ENCODE measurements at regions not wholly inside any gene's neighbourhood (a gene's known extent, or its start where the extent isn't known, plus 50 kb on each side); places are given as distances from the start of the nearest gene placed in this dataset.

DNA sequence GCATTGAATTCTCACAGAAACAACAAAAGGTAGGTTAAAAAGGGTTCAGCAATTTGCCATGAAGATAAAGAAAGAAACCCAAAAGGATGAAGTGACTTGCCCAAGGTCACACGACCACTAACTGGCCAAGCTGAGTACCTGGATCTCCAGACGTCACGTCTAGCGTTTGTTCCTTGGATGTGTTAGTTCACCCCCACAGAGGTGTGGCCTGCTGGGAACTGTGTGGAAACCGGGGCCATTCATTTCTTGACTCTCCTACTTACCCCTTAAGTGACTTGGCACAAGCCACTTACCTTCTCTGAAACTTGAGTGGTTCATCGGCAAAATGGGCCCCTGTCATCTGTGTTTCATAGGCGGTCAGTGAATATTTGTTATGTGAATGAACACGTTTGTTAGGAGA, 244.3 kb upstream of the SLCO3A1 start:
- DNase-seq = no peak
- Histone ChIP-seq H3K27me3 (ENCODE audit: control insufficient read depth, insufficient read depth, low read length, poor library complexity, severe bottlenecking) (no peaks in the 10 kb centered on the region), H3K27ac (ENCODE audit: low read depth, low read length) (no peak overlapping the region), H3K4me3 (ENCODE audit: low read length) (no peak overlapping the region), H3K36me3 (ENCODE audit: control insufficient read depth, insufficient read depth, low read length) (no peaks in the 10 kb centered on the region), H3K9ac (ENCODE audit: extremely low read depth, low read length, poor library complexity, severe bottlenecking) (no peak overlapping the region), H3K4me1 (ENCODE audit: control insufficient read depth, insufficient read depth, low read length) (peaks cover 4% of the 10 kb centered on the region), H3K9me3 (ENCODE audit: control insufficient read depth, low read length) (no peaks in the 10 kb centered on the region)
- 80 to 96% methylated on average over 6 to 8 of the region's 8 CpGs for WGBS, 2 experiments (ENCODE audit: insufficient coverage in 1 of 2, insufficient read length in 1 of 2)
- no peak for TF ChIP-seq CTCF (conservative IDR thresholded peaks at IDR 0.05)
- Mint-ChIP-seq H3K4me1 (no peaks in the 10 kb centered on the region), H3K4me3 (no peak overlapping the region), H3K36me3 (ENCODE audit: low read depth) (no peaks in the 10 kb centered on the region), H3K27ac (no peak overlapping the region), H3K27me3 (ENCODE audit: insufficient read depth) (no peaks in the 10 kb centered on the region), H3K9me3 (no peaks in the 10 kb centered on the region)

DNA sequence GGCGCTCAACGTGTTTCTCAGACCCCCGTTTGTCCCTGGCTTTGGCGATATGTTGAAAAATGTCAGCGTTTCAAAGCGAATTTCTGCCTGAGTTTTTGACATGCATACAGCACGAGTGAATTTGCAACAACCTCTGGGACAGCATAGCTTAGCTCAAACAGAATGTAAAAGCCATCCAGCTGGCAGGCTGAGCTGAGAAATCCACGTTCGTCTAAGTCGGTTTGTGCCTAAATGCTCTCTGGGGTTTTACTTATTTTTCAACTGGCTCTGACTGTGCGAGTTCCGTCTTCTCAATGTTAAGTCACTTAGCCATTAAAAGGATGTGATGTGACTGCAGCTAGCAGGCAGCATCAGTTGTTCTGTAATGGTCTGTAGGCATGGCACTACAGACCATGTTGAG, 243.5 kb upstream of the SLCO3A1 start:
- Mint-ChIP-seq H3K9me3 (no peaks in the 10 kb centered on the region), H3K4me1 (no peaks in the 10 kb centered on the region), H3K27ac (no peak overlapping the region), H3K4me3 (no peak overlapping the region), H3K36me3 (ENCODE audit: low read depth) (no peaks in the 10 kb centered on the region), H3K27me3 (ENCODE audit: insufficient read depth) (no peaks in the 10 kb centered on the region)
- 86 to 89% methylated on average over 12 of the region's 12 CpGs for WGBS, 2 experiments (ENCODE audit: insufficient coverage in 1 of 2, insufficient read length in 1 of 2)
- Histone ChIP-seq H3K4me1 (ENCODE audit: control insufficient read depth, insufficient read depth, low read length) (peaks cover 8% of the 10 kb centered on the region), H3K9ac (ENCODE audit: extremely low read depth, low read length, poor library complexity, severe bottlenecking) (no peak overlapping the region), H3K9me3 (ENCODE audit: control insufficient read depth, low read length) (no peaks in the 10 kb centered on the region), H3K27ac (ENCODE audit: low read depth, low read length) (no peak overlapping the region), H3K4me3 (ENCODE audit: low read length) (no peak overlapping the region), H3K27me3 (ENCODE audit: control insufficient read depth, insufficient read depth, low read length, poor library complexity, severe bottlenecking) (no peaks in the 10 kb centered on the region), H3K36me3 (ENCODE audit: control insufficient read depth, insufficient read depth, low read length) (no peaks in the 10 kb centered on the region)
- no peak for TF ChIP-seq CTCF (conservative IDR thresholded peaks at IDR 0.05)
- no peak for DNase-seq

DNA sequence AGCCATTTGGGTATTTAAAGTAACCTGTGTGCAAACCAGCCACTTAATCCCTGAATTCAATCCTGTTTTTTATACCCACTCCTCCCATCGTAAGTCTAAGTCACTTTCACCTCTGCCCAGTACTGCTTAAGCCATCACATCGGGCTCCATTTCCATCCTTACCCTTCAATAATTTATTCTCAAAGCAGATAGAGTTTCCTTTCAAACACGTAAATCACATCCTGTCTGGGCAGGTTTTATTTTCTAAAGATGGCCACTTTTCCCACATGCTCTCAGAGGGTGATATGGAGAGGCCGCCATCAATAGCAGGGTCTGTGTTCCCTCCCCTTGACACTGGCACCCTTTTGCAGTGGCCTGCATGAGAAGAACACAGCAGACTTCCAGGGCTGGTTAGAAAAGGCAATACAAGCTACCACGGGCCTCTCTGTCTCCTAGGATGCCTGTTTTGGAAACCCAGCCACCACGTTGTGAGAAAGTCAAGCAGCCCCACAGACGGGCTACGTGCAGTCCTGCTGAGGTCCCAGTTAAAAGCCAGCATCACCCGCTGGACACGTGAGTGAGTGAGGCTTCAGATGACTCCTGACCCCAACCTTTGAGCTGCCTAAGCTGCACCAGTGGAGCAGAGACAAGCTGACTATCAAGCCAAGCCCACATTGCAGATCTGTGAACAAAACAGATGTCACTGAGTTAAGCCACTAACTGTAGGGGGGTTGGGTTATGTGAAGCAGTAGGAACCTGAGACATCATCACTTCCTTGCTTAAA, 241.8 kb upstream of the SLCO3A1 start:
- peak overlapping the region; percentile 34 for H3K27ac ChIP-seq (ENCODE audit: low read depth, low read length)
- H3K4me1 ChIP-seq (ENCODE audit: control insufficient read depth, insufficient read depth, low read length) = peaks cover 8% of the 10 kb centered on the region
- no peaks in the 10 kb centered on the region for H3K9me3 ChIP-seq (ENCODE audit: control insufficient read depth, low read length)
- no peak overlapping the region for H3K9ac ChIP-seq (ENCODE audit: extremely low read depth, low read length, poor library complexity, severe bottlenecking)
- no peak overlapping the region for H3K4me3 ChIP-seq (ENCODE audit: low read length)
- Mint-ChIP-seq H3K4me1 (no peaks in the 10 kb centered on the region), H3K4me3 (no peak overlapping the region), H3K27me3 (ENCODE audit: insufficient read depth) (no peaks in the 10 kb centered on the region), H3K36me3 (ENCODE audit: low read depth) (no peaks in the 10 kb centered on the region), H3K27ac (no peak overlapping the region), H3K9me3 (peaks cover 4% of the 10 kb centered on the region)
- TF ChIP-seq CTCF (conservative IDR thresholded peaks at IDR 0.05) = no peak
- WGBS, 2 experiments (ENCODE audit: insufficient coverage in 1 of 2, insufficient read length in 1 of 2) = 70 to 80% methylated on average over 8 to 10 of the region's 10 CpGs
- H3K36me3 ChIP-seq (ENCODE audit: control insufficient read depth, insufficient read depth, low read length) = no peaks in the 10 kb centered on the region
- DNase-seq = no peak
- no peaks in the 10 kb centered on the region for H3K27me3 ChIP-seq (ENCODE audit: control insufficient read depth, insufficient read depth, low read length, poor library complexity, severe bottlenecking)
